ENCODE measurements at regions not wholly inside any gene's neighbourhood (a gene's known extent, or its start where the extent isn't known, plus 50 kb on each side); places are given as distances from the start of the nearest gene placed in this dataset.

DNA sequence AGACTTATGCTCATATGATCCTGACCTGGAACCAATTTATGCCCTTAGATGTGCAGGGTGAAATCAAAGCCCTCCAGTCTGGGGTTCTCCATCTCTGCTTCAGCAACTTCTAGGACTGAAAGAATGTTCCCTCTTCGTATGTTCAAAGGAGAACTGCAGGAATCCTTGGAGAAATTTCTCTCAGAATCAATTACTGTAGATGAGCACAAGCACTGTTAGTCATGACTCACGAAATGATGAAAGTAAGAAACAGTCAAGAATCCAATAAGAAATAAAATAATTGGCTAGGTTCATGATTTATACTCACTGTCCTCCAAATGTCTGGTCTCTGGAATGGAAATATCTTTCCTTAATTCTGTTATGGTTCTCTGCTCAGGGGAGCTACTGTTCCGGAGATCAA lies 348.2 kb downstream of the PDGFC start:
- TF ChIP-seq, protein P1, sequence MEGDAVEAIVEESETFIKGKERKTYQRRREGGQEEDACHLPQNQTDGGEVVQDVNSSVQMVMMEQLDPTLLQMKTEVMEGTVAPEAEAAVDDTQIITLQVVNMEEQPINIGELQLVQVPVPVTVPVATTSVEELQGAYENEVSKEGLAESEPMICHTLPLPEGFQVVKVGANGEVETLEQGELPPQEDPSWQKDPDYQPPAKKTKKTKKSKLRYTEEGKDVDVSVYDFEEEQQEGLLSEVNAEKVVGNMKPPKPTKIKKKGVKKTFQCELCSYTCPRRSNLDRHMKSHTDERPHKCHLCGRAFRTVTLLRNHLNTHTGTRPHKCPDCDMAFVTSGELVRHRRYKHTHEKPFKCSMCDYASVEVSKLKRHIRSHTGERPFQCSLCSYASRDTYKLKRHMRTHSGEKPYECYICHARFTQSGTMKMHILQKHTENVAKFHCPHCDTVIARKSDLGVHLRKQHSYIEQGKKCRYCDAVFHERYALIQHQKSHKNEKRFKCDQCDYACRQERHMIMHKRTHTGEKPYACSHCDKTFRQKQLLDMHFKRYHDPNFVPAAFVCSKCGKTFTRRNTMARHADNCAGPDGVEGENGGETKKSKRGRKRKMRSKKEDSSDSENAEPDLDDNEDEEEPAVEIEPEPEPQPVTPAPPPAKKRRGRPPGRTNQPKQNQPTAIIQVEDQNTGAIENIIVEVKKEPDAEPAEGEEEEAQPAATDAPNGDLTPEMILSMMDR (IDR thresholded peaks at IDR 0.05) = no peak
- TF ChIP-seq POLR2A (IDR thresholded peaks at IDR 0.05) = no peak
